ENCODE measurements at regions not wholly inside any gene's neighbourhood (a gene's known extent, or its start where the extent isn't known, plus 50 kb on each side); places are given as distances from the start of the nearest gene placed in this dataset.

- H3K4me3 ChIP-seq = no peak overlapping the region
- no peaks in the 10 kb centered on the region for H3K27me3 ChIP-seq
- no peaks in the 10 kb centered on the region for H3K36me3 ChIP-seq
- 70 to 82% methylated on average over 5 of the region's 5 CpGs for WGBS, 2 donors
- H3K4me1 ChIP-seq = no peaks in the 10 kb centered on the region
- H3K27ac ChIP-seq = no peak overlapping the region
- TF ChIP-seq CTCF (IDR thresholded peaks at IDR 0.05) = no peak
- TF ChIP-seq POLR2AphosphoS5 (IDR thresholded peaks at IDR 0.05) = no peak
- TF ChIP-seq POLR2A (IDR thresholded peaks at IDR 0.05) = no peak
- TF ChIP-seq EP300 (IDR thresholded peaks at IDR 0.05) = no peak
- DNase-seq = no peak
- no peaks in the 10 kb centered on the region for H3K9me3 ChIP-seq
- intact Hi-C loops (cut with DNase I) = no loop called here
These were observed 133.9 kb upstream of the FOXN2 start for GRCh38 chr2:48180557-48180956.

GRCh38 chr2:48183276-48183675 lies 131.2 kb upstream of the FOXN2 start:
- Histone ChIP-seq H3K9me3 (no peaks in the 10 kb centered on the region), H3K27ac (no peak overlapping the region), H3K4me1 (no peaks in the 10 kb centered on the region), H3K36me3 (no peaks in the 10 kb centered on the region), H3K27me3 (no peaks in the 10 kb centered on the region), H3K4me3 (no peak overlapping the region)
- intact Hi-C loops (cut with DNase I) = no loop called here
- no peak for DNase-seq
- 97 to 100% methylated on average over 1 of the region's 1 CpG for WGBS, 2 donors
- TF ChIP-seq POLR2A (IDR thresholded peaks at IDR 0.05) = no peak
- no peak for TF ChIP-seq EP300 (IDR thresholded peaks at IDR 0.05)
- no peak for TF ChIP-seq POLR2AphosphoS5 (IDR thresholded peaks at IDR 0.05)
- no peak for TF ChIP-seq CTCF (IDR thresholded peaks at IDR 0.05)

GRCh38 chr2:48183991-48184390 lies 130.5 kb upstream of the FOXN2 start:
- no peaks in the 10 kb centered on the region for H3K9me3 ChIP-seq
- no peak overlapping the region for H3K4me3 ChIP-seq
- no peak overlapping the region for H3K27ac ChIP-seq
- no peaks in the 10 kb centered on the region for H3K36me3 ChIP-seq
- no peaks in the 10 kb centered on the region for H3K4me1 ChIP-seq
- no peak for DNase-seq
- TF ChIP-seq POLR2AphosphoS5 (IDR thresholded peaks at IDR 0.05) (no peak), CTCF (IDR thresholded peaks at IDR 0.05) (no peak), POLR2A (IDR thresholded peaks at IDR 0.05) (no peak), EP300 (IDR thresholded peaks at IDR 0.05) (no peak)
- no peaks in the 10 kb centered on the region for H3K27me3 ChIP-seq
- intact Hi-C loops (cut with DNase I) = no loop called here

- Histone ChIP-seq H3K27ac (no peak overlapping the region), H3K4me3 (no peak overlapping the region), H3K9me3 (no peaks in the 10 kb centered on the region), H3K27me3 (no peaks in the 10 kb centered on the region), H3K4me1 (no peaks in the 10 kb centered on the region), H3K36me3 (no peaks in the 10 kb centered on the region)
- TF ChIP-seq EP300 (IDR thresholded peaks at IDR 0.05) = no peak
- TF ChIP-seq POLR2A (IDR thresholded peaks at IDR 0.05) = no peak
- TF ChIP-seq POLR2AphosphoS5 (IDR thresholded peaks at IDR 0.05) = no peak
- TF ChIP-seq CTCF (IDR thresholded peaks at IDR 0.05) = no peak
- intact Hi-C loops (cut with DNase I) = no loop called here
- no peak for DNase-seq
- 97% methylated on average over 1 of the region's 1 CpG for WGBS, 2 donors
These were observed 127.0 kb upstream of the FOXN2 start for GRCh38 chr2:48187503-48187902.

GRCh38 chr2:48189552-48190228 lies 124.8 kb upstream of the FOXN2 start:
- H3K9me3 ChIP-seq = no peaks in the 10 kb centered on the region
- 83 to 88% methylated on average over 4 of the region's 4 CpGs for WGBS, 2 donors
- no peak overlapping the region for H3K27ac ChIP-seq
- TF ChIP-seq EP300 (IDR thresholded peaks at IDR 0.05) = no peak
- TF ChIP-seq POLR2A (IDR thresholded peaks at IDR 0.05) = no peak
- TF ChIP-seq POLR2AphosphoS5 (IDR thresholded peaks at IDR 0.05) = no peak
- no peak for TF ChIP-seq CTCF (IDR thresholded peaks at IDR 0.05)
- DNase-seq = no peak
- H3K27me3 ChIP-seq = no peaks in the 10 kb centered on the region
- H3K4me3 ChIP-seq = no peak overlapping the region
- no peaks in the 10 kb centered on the region for H3K4me1 ChIP-seq
- intact Hi-C loops (cut with DNase I) = no loop called here
- no peaks in the 10 kb centered on the region for H3K36me3 ChIP-seq

Data from sigmoid colon (tissue), 6 donors.